Kidney (tissue), 13 donors: ENCODE measurements at regions not wholly inside any gene's neighbourhood (a gene's known extent, or its start where the extent isn't known, plus 50 kb on each side); places are given as distances from the start of the nearest gene placed in this dataset.

Source experiments
- DNase-seq, 5 donors: peaks; one replicate each; pipeline ENCODE4 v3.0.0-alpha.2; 2013 to 2020
- FAIRE-seq: peaks from 2 replicates; lab custom pipeline; 2012; peaks lifted over from hg19 to GRCh38; lab: Jason Lieb, UNC
- H3K27ac ChIP-seq, 2 donors: one replicate each; pipeline ENCODE4 v1.7.0; 2013; ENCODE audit warnings: low read depth in 2 of 2, low read length in 2 of 2, inconsistent platforms in 1 of 2
- H3K27me3 ChIP-seq: one replicate; pipeline ENCODE4 v1.7.1; 2013; ENCODE audit warnings: low read length, inconsistent platforms; ENCODE audit not compliant: control insufficient read depth, insufficient read depth
- H3K36me3 ChIP-seq, 3 donors: one replicate each; pipeline versions ENCODE4 v1.7.0 to v1.7.1; 2013; ENCODE audit warnings: low read length in 3 of 3, control low read depth in 1 of 3, inconsistent platforms in 1 of 3; ENCODE audit not compliant: insufficient read depth in 3 of 3, control insufficient read depth in 2 of 3
- H3K4me1 ChIP-seq, 3 donors: one replicate each; pipeline versions ENCODE4 v1.7.0 to v1.7.1; 2013; ENCODE audit warnings: low read length in 3 of 3, inconsistent platforms in 1 of 3, low read depth in 1 of 3; ENCODE audit not compliant: control insufficient read depth in 2 of 3, insufficient read depth in 2 of 3
- H3K4me3 ChIP-seq, 3 donors: one replicate each; pipeline versions ENCODE4 v1.7.0 to v1.8.1; 2013; ENCODE audit warnings: low read length in 3 of 3, control low read depth in 1 of 3, inconsistent platforms in 1 of 3
- H3K9ac ChIP-seq, 3 donors: one replicate each; pipeline versions ENCODE4 v1.7.0 to v1.7.1; 2013; ENCODE audit warnings: low read length in 3 of 3, control low read depth in 1 of 3, inconsistent platforms in 1 of 3
- H3K9me3 ChIP-seq, 3 donors: one replicate each; pipeline versions ENCODE4 v1.7.0 to v1.7.1; 2013; ENCODE audit warnings: low read length in 3 of 3, control low read depth in 1 of 3, inconsistent platforms in 1 of 3; ENCODE audit not compliant: control insufficient read depth in 2 of 3, insufficient read depth in 1 of 3
- CTCF ChIP-seq: IDR thresholded peaks from 3 replicates; pipeline ENCODE4 v1.5.1; 2012; ENCODE audit warnings: mild to moderate bottlenecking, moderate library complexity, borderline replicate concordance; ENCODE audit not compliant: insufficient read depth; ENCODE audit errors: extremely low read depth
- intact Hi-C: fragments of 100-400 bp; cut with DNase I; formaldehyde crosslinking; loops from one replicate; pipeline ENCODE4 v1.11.1; 2022
- donor health status: control.
- donor health status: control.
- donor health status: control.
- donor health status: control.
- donor health status: control.
- donor health status: DM: yes; HTN: yes; CAD: no.
- donor health status: Normal renal cell carcinoma (clear cell type).

DNA sequence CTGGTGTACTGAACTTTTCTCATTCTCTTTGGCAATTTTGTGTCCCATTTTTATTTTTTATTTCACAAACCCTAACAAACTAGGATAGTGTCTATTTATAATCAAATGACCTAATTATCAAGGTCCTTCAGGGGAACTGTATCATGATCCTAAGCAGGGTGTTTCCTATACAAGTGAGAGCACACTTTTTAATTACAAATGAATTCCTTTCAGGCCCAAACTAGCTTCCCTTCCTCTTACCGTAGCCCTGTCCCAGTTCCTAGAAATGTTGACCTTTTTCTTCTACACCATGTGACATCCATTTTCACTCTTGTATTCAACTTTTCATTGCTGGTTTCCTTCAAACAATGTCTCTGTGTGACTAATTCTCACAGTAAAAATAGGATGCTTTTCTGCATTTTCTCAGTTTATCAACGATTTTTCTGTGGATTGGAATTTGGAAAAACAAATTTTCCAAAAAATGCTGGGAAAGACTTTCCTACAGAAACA is 411.4 kb downstream of the CCDC91 start:
- H3K36me3 ChIP-seq = no peaks in the 10 kb centered on the region

DNA sequence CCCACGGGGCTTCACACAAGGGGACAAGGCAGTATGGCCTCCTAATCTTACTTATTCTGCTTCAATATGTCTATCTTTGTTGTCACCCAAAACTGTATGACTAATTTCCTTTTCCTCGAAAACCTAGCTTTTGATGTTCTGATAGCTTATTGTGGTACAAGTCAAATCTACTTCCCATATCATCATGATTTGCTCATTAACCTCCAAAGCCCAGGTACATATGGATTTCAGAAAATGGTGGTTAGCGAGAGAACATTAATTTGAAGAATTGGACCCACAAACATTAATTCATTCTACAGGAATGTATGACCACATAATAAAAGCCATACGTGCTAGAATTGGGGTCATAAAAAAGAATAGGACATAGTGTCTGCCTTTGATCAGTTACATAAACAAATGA is 412.5 kb downstream of the CCDC91 start:
- no peak overlapping the region for H3K27ac ChIP-seq
- no peaks in the 10 kb centered on the region for H3K4me1 ChIP-seq
- no peaks in the 10 kb centered on the region for H3K36me3 ChIP-seq
- DNase-seq (no peak), FAIRE-seq (no peak)
- no peak for TF ChIP-seq CTCF
- peaks cover 0 to 12% (median 5%) of the 10 kb centered on the region in 3 donors for H3K9me3 ChIP-seq
- no peaks in the 10 kb centered on the region for H3K27me3 ChIP-seq
- H3K9ac ChIP-seq = no peak overlapping the region
- intact Hi-C loops = no loop called here
- no peak overlapping the region for H3K4me3 ChIP-seq

More for the DNA sequence above, 411.4 kb downstream of the CCDC91 start:
- Histone ChIP-seq H3K9me3 (peaks cover 0 to 2% (median 0%) of the 10 kb centered on the region in 3 donors), H3K4me1 (no peaks in the 10 kb centered on the region), H3K27ac (no peak overlapping the region), H3K9ac (no peak overlapping the region), H3K27me3 (no peaks in the 10 kb centered on the region), H3K4me3 (no peak overlapping the region)
- FAIRE-seq (no peak), DNase-seq (no peak)
- intact Hi-C loops = no loop called here
- no peak for TF ChIP-seq CTCF

DNA sequence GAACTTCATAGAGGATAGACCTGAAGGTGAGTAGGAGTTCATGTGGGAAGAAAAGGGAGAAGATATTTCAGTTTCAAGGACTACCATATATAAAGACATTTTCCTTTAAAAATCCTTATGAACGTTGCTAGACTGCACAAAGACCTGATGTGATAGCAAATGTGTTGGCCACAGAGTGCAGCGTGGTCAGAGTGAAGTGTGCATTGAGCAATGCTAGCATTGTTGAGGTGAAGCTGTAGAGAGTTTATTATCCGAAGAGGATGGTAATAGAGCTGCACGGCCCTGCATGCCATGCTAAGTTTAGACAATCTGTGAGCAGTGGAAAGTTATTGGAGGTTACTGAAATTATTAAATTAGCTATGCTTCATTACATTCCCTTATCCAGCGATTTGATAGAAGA is 413.0 kb downstream of the CCDC91 start:
- intact Hi-C loops = no loop called here
- Histone ChIP-seq H3K4me1 (no peaks in the 10 kb centered on the region), H3K9me3 (peaks cover 0 to 14% (median 5%) of the 10 kb centered on the region in 3 donors), H3K9ac (no peak overlapping the region), H3K4me3 (no peak overlapping the region), H3K36me3 (no peaks in the 10 kb centered on the region), H3K27me3 (no peaks in the 10 kb centered on the region), H3K27ac (no peak overlapping the region)
- no peak for TF ChIP-seq CTCF
- DNase-seq (no peak), FAIRE-seq (no peak)

DNA sequence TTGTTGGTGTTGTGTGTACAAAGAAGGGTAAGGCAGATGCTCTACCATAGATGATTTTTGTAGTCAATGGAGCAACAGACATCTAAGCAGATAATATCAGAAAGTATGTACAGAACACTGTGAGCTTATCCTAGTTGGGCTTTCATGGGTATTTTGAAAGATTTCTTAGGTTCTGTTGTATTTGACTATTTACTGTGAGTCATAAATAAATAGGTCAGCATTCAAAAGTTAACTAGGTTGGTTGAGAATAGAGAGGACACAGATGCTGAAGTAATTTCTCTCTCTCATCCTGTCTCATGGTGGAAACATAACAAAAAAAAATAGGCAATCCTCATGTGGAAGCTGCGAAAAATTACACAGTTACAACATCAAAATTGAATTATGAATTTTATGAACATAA is 413.5 kb downstream of the CCDC91 start:
- FAIRE-seq (no peak), DNase-seq (no peak)
- Histone ChIP-seq H3K27ac (no peak overlapping the region), H3K4me3 (no peak overlapping the region), H3K36me3 (no peaks in the 10 kb centered on the region), H3K9ac (no peak overlapping the region), H3K27me3 (no peaks in the 10 kb centered on the region), H3K9me3 (peaks cover 0 to 14% (median 5%) of the 10 kb centered on the region in 3 donors), H3K4me1 (no peaks in the 10 kb centered on the region)
- no peak for TF ChIP-seq CTCF
- intact Hi-C loops = no loop called here
